ENCODE measurements at regions not wholly inside any gene's neighbourhood (a gene's known extent, or its start where the extent isn't known, plus 50 kb on each side); places are given as distances from the start of the nearest gene placed in this dataset.

GRCh38 chr5:54362434-54362833, 52.1 kb upstream of the ARL15 start:
- Mint-ChIP-seq H3K4me1 (no peaks in the 10 kb centered on the region), H3K27ac (no peak overlapping the region), H3K4me3 (no peak overlapping the region), H3K9me3 (peaks cover 0 to 4% (median 0%) of the 10 kb centered on the region in 9 donors), H3K36me3 (no peaks in the 10 kb centered on the region), H3K27me3 (peaks cover 6 to 24% (median 17%) of the 10 kb centered on the region in 5 donors)
- ATAC-seq (no peak), DNase-seq (no peak)
- POLR2A ChIA-PET = no interaction called here

- POLR2A ChIA-PET = no interaction called here
- H3K36me3 Mint-ChIP-seq = no peaks in the 10 kb centered on the region
- DNase-seq = no peak
- no peak for ATAC-seq
- no peak overlapping the region for H3K4me3 Mint-ChIP-seq
- H3K27me3 Mint-ChIP-seq = peaks cover 7 to 24% (median 20%) of the 10 kb centered on the region in 5 donors
- no peak overlapping the region for H3K27ac Mint-ChIP-seq
- H3K9me3 Mint-ChIP-seq = peaks cover 0 to 4% (median 0%) of the 10 kb centered on the region in 9 donors
- H3K4me1 Mint-ChIP-seq = no peaks in the 10 kb centered on the region
These were observed 51.5 kb upstream of the ARL15 start for GRCh38 chr5:54361691-54362411.

GRCh38 chr5:54360925-54361662, 50.7 kb upstream of the ARL15 start:
- H3K27ac Mint-ChIP-seq = no peak overlapping the region
- H3K4me3 Mint-ChIP-seq = no peak overlapping the region
- ATAC-seq (no peak), DNase-seq (no peak)
- H3K27me3 Mint-ChIP-seq = peaks cover 7 to 24% (median 20%) of the 10 kb centered on the region in 5 donors
- POLR2A ChIA-PET = no interaction called here
- no peaks in the 10 kb centered on the region for H3K36me3 Mint-ChIP-seq
- no peaks in the 10 kb centered on the region for H3K4me1 Mint-ChIP-seq
- H3K9me3 Mint-ChIP-seq = peaks cover 0 to 4% (median 0%) of the 10 kb centered on the region in 9 donors

Measured in naive thymus-derived CD8-positive, alpha-beta T cell (primary cell).